ENCODE measurements at regions not wholly inside any gene's neighbourhood (a gene's known extent, or its start where the extent isn't known, plus 50 kb on each side); places are given as distances from the start of the nearest gene placed in this dataset.

DNA sequence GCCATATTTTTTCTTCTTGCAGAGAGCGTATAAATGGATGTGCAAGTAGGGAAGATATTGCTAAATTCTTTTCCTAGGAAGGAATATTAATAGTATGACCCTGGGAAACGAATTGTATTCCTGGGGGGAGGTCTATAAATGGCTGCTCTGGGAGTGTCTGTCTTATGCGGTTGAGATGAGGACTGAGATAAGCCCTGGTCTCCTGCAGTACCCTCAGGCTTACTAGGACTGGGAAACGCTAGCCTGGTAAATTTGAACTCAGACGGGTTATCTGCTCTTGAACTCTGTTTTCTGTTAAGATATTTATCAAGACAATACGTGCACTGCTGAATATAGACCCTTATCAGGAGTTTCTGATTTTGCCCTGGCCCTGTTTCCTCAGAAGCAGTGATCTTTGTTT lies 1126.4 kb upstream of the C9orf72 start:
- TF ChIP-seq, protein P1, sequence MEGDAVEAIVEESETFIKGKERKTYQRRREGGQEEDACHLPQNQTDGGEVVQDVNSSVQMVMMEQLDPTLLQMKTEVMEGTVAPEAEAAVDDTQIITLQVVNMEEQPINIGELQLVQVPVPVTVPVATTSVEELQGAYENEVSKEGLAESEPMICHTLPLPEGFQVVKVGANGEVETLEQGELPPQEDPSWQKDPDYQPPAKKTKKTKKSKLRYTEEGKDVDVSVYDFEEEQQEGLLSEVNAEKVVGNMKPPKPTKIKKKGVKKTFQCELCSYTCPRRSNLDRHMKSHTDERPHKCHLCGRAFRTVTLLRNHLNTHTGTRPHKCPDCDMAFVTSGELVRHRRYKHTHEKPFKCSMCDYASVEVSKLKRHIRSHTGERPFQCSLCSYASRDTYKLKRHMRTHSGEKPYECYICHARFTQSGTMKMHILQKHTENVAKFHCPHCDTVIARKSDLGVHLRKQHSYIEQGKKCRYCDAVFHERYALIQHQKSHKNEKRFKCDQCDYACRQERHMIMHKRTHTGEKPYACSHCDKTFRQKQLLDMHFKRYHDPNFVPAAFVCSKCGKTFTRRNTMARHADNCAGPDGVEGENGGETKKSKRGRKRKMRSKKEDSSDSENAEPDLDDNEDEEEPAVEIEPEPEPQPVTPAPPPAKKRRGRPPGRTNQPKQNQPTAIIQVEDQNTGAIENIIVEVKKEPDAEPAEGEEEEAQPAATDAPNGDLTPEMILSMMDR (IDR thresholded peaks at IDR 0.05; ENCODE audit: low read length): no peak
- TF ChIP-seq EZH2phosphoT487 (IDR thresholded peaks at IDR 0.05; ENCODE audit: low read length): no peak
